HG03097 (cell line): ENCODE measurements at regions not wholly inside any gene's neighbourhood (a gene's known extent, or its start where the extent isn't known, plus 50 kb on each side); places are given as distances from the start of the nearest gene placed in this dataset.
A peak's percentile ranks its signal among the peaks of the same experiment; 100 is the strongest.

ENCODE experiments used
- ATAC-seq: cut with Tn5 transposase; IDR thresholded peaks from one replicate; pipeline ENCODE4 v1.9.1; 2021; ENCODE audit not compliant: unreplicated experiment, low FRiP score

DNA sequence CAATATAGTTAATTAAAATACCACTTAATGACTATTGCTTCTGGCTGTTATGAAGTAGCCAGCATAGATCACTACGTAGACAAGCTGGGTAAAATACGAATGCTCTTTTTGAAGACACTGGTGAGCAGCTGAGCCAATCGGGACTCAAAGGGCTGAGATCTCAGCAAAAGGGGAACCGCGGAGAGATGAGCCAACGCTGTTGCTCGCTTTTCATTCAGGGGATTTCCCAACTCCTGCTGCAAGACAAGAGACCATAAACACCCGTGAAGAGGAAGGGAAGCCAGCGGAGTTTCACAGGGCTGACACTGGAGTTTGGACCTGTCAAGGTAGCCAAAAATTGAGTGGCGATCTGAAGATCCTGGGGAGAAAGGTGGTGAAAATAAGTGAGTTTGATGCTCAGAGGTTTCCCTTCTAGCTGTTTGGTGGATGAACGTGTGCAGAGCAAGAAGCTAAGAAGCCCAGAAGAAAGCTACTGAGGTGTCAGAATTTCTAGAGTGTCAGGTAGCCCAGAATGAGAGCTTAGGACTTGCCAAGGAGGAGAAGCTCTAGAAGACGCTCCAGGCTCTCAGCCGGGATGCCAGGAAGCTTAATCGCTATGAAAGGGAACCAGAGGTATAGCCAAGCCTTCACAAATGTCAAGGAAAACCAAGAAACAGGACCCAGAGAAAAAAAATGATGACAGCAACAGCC, 79.6 kb upstream of the RNU6ATAC start:
- no peak for ATAC-seq

DNA sequence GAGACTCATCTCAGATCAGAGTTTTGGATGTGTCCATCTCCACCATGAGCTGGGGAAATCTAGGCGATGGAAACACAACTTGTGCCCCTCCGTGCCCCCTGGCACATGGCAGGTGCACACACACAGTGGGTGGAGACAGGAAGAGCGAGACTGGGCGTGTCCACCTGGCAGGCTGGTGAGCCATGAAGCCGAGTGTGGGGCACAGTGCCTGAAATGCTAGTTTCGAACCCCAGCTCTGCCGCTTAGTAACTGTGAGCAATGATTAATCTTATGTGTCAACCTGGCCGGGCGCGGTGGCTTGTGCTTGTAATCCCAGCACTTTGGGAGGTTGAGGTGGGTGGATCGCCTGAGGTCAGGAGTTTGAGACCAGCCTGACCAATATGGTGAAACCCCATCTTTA, 80.8 kb upstream of the RNU6ATAC start:
- no peak for ATAC-seq

DNA sequence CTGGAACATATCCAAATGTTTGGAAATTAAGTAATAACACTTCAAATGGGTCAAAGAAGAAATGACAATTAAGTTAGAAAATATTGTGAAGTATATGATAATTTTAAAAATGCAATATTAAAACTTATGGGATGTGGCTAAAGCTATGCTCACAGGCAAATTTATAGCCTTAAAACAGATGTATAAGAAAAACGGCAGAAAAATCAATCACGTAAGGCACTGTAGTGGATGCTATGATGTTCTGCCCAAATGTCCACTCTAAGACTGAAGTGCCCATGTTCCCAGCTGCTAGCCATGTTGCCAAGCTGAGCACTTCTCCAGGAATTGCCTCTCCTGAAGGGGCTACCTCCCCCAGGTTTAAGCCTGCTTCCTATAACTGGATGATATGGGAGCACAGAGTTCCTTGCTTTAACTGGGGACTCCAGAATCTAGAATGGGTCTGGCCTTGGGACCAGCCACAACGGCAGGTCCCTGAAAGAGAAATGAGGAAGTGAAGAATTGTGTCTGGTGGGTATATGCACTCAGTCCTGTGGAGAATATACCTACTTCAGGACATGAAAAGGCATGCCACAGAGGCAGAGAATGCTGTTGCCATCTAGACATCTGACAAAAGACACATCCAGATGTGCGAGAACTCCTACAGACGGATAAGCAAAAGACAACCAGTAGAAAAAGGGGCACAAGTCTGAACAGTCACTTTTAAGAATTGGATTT, 78.2 kb upstream of the RXRA start:
- no peak for ATAC-seq

DNA sequence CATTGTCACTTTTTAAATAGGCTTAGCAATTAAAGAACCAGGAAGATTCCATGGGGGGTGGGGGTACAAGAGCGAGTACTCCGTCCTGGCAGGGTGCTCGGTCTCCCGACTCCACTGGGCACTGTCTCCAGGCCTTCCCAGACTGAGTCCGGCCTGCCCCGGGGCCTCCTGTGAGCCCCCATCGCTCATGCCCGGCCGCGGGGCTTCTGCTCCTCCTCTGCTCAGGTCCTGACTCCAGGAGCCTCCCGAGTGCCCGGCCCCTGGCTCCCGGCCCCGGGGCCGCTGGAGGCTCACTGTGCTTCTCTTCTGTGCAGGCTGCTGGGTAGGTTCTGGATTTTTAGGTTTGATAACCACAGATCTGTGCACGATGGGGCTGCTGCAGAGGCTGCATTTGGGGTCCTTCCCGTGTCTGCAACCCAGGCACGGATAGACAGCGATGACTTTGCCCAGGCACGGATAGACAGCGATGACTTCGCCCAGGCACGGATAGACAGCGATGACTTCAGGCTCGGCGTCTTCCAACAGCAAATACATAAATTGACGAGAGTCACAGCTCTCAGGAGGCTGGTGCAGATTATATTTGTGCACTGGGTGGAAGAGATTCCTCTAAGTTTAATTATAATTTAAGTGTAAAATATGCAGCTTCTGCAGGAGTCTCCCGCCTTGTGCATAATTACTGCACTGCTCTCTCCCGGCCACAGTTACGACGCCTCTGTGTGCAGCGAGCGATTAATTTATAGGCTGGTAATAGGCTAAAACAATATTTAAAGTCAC, 74.8 kb upstream of the RXRA start:
- ATAC-seq, result no peak

DNA sequence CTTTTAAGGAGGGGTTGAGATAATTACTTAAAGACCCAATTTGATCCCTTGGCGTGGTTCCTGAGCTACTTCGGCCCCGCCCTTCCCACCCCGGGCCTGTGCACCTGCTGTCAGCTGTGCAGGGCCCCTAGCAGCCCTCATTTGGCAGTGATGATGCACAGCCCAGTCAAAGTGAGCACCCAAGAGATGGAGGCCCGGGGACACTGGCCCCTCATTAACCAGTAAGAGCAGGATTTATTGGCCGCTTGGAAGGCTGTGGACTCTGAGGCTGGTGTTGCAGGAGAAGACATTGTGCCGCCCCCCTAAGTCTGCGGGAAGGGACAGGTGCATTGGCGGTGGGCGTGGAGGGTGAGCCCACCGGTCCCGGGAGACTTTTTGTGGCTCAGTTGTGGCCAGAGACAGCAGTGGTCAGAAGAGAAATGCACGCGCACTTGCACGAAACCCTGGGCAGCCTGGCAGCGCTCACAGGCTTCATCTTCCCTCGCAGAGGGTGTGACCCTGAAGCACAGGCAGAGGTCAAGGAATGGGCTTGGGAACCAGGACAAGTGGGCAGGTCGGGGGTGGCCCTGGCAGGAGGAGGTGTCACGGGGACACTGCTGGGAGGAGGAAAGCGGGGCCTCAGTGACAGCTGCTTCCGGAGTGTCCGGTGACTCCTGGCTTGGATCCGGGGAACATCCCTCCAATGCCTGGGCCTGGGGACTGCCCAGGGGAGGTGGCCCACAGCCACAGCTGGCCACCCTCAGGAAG, 74.0 kb upstream of the RXRA start:
- ATAC-seq, result no peak

DNA sequence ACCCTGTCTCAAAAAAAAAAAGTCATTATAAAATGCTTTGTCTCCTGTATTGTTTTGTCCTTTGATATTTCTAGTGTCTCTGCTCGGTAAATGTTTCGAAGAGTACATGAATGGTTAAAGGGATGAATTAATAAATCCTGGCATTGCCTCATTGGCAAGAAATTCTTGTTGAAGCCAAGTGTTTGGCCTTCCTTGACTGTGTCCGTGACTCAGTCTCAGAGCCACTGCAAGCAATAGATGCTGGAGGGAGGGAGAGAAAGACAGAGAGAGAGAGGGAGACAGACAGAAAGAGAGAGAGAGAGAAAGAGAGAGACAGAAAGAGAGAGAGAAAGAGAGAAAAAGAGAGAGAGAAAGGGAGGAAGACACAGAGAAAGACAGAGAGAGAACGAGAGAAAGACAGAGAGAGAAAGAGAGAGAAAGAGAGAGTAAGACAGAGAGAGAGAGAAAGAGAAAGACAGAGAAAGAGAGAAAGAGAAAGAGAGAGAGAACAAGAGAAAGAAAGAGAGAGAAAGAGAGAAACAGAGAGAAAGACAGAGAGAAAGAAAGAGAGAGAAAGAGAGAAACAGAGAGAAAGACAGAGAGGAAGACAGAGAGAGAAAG, 72.5 kb upstream of the RXRA start:
- ATAC-seq, result no peak

DNA sequence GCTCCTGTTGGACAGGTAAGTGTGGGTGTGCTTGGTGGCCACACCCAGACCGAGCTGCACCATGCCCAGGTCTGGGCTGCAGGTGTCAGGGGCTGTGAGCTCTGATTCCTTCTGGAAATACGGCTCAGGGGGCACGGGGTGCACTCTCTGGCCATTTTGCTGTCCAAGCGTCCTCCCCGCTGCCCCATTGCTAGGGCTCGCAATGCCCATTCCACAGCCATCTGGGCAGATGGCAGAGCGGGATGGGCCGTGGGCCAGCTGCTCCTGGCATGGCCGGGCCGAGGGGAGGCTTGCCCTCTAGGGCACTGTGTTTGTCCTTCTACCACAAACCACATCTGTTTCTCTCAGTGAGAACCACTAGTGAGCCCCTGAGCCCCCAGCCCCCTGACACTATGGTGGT, 67.9 kb upstream of the RXRA start:
- ATAC-seq, result no peak

DNA sequence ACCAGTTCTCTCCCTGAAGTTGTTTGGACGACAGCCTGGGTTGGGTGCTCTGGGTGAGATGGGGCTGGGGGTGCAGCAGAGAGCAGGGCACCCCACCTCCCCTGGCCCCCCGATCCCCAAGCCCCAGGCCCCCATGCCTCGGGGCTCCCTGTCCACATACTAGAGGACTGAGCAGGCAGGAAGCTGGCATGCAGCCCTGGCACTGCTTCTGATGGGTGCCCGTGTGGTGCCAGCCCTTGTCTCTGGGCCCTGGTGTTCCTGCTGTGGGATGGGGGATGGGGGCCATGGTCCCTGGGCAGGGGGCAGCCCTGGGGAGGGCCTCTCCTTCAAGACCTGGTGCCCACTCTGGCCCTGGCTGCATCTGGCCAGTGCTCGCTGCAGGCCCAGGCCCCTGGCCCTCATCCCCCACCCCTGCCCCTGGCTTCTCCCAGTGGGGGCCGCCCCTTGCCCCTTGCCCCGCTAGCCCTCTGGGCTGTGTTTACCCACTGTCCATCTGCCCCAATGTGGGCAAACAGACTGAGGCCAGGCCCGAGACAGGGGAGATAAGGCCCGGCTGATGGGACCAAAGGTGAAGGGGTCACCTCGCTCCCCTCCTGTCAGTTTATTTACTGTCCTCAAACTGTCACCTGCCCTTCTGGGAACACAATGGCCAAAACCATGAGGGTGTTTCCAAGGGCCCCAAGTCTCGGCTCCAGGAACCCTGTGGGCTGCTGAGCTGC, 67.3 kb upstream of the RXRA start:
- ATAC-seq, result no peak

DNA sequence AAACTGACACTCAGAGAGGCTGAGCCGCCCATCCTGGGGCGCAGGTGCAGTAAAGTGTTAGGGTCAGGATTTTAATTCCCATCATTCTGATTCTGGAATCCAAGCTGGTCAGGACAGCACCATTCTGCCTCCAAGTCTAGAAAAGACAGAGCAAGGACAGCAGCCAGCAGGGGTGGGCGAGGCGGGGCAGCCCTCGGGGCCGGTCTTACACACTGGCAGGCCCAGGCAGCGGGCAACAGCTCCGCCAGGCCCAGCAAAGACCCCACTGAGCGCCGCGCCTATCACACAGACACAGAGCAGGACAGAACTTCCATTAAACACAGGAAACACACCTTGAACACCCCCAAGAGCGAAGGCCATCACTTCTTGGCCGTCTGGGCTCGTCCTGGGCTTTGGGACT, 66.5 kb upstream of the RXRA start:
- ATAC-seq, result no peak

DNA sequence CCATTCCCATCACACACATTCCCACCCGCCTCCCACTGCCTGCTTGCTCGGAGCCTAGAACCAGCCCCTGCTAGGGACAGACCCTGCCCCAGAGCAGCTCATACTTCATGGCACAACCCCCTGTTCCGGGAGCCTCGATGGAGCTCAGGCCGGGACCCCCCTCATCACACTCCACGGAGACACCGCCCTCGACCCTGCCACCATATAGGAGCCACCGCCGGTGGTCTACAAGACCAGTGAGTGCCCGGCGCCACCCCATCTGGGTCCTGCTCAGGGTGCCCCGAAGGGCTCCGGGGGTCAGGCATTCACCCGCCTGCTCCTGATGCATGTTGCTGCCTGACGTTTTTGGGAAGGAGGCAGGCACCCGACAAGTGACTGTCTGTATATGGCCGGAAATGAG, 65.5 kb upstream of the RXRA start:
- ATAC-seq, result no peak

DNA sequence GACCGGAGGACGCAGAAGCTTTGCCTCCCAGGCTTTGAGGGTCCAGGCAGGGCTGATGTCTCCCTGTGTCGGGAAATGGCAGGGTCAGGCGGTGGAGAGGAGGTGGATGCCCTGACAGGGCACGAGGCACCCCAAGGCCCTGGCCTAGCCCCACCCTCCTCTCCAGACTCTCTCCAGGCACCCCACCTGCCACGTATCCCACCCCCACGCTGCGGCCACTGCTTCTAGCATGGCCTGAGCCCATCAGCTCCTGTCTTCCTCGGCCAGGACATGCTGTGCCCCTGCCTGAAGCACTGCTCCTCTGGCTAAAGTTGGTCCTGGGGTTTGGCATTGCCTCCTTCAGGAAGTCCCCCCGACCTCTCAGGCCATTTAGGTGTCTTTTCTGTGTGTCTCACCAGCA, 64.2 kb upstream of the RXRA start:
- ATAC-seq, result no peak

DNA sequence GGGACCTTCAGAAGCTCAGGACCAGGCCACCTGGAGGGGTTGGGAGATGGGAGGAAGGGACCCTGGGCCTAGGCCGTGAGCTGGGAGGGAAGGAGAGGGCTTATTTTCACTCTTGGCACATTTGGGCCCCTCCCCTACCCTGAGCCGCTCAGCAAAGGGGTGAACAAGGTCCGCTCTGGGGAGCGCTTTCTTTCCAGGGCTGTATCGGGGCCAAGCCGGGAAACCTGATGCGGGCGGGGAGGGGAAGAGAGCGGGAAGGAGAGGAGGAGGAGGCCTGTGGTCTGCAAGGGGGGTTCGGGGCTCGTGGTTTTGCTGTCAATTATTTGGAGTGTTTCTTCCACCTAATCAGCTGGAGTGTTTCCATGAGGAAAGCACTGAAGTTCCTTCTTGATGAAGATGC, 62.7 kb upstream of the RXRA start:
- no peak for ATAC-seq

DNA sequence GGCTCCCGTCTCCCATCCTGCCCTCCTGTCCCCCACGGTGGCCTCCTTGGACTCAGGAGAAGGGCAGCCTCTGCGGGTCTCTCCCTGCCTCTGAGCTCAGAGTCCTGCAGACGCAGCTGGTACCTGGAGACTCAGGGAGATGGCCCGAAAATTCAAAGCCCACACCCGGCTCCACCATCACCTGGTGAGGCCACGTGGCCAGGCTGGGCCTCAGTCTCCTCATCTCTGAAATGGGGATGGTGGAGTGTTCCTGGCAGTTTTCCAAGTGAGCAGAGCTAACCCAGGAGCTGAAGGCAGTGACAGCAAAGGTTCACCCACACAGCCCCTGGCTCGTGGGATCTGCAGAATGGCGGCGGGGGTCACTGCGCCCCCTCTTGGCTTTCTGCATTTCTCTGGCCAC, 62.1 kb upstream of the RXRA start:
- no peak for ATAC-seq

DNA sequence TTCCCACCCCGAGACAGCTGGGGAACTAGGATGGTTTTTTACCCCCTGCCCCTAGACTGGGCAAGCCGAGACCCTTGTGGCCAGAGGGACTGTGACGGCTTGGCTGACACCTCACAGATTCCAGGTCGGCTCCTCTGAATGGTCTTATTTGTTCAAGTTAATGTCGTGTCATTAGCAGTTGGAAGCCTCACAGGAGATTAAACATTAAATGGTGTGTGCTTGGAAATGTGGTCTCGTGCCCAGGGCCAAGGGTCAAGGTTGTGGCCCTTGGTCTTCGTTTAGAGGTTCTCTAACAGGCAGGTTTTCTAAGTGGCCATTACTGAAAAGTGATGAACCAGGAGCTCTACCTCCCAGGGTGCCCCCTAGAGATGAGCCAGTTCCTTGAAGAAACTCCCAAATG, 61.2 kb upstream of the RXRA start:
- no peak for ATAC-seq

DNA sequence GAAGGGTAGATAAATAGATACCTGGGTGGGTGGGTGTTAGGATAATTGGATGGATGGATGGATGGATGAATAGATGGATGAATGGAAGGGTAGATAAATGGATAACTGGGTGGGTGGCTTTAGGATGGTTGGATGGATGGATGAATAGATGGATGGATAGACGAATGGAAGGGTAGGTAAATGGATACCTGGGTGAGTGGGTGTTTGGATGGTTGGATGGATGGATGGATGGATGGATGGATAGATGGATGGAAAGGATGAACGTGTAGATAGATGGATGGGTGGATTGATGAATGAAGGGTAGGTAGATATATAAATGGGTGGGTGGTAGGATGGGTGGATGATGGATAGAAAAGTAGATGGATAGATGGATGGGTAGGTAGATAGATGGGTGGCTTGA, 59.8 kb upstream of the RXRA start:
- ATAC-seq, result no peak

DNA sequence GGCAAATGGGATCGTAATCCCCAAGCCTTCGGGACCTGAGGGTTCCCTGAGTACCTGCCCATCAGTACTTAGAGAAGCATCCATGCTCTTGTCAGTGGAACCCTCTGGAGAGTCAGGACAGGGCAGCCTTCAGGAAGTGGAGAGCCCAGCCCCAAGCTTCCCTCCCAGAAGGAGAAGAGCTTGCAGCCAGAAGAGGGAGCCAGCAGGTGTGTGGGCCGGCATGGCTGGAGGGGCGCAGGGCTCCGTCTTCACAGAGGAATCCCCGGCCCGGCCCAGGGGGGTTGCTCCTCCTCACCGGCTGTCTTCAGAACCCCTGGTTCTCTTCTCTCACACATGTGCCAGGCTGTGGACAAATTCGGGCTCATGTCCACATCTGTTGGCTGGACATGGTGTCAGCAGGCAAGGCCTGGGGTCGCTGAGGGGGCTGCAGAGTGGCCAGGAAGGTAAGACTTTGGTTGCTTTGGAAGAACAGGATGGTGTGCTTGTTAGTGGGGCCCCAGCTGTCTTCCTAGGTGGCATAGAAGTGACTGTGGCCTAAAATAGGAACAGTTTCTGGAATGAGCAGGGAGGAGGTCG, 58.9 kb upstream of the RXRA start:
- no peak for ATAC-seq

DNA sequence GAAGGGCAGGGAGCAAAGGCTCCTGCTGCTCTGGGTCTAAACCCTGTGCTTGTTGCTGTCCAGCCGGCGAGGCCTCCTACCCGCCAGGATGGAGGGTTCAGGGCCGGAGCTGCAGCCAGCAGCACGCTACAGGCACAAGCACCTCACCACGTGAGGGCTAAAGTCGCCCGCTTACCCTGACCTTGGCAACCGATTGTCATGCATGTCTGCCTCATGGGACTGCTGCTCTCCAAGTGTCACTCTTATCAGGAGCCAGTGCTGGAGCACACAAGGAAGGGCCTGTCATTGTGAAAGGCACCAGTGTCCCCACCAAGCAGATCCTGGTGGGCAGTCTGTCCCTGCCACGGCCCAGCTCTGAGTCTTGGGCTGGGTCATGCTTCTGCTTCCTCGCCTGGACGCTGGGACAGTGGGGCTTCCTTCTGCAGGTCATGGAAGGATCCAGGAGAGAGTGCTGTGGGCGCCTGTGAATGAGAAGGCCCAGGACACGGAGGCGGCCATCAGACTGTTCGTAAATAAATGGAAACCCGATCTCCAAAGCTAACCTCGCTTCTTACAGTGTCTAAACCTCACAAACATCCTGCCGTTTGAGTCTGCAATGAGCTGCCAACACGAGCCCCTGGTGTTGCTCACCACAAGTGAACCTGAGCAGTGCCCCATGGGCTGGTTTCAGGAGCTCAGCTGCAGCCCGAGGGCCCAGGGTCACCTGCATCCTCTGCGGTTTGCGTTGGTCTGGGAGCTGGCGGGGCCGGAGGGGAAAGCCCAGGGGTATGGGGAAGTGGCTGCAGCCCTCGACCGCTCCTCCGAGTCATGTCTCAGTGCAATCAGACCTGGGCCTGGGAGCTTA, 58.2 kb upstream of the RXRA start:
- ATAC-seq, result peak; percentile 72

DNA sequence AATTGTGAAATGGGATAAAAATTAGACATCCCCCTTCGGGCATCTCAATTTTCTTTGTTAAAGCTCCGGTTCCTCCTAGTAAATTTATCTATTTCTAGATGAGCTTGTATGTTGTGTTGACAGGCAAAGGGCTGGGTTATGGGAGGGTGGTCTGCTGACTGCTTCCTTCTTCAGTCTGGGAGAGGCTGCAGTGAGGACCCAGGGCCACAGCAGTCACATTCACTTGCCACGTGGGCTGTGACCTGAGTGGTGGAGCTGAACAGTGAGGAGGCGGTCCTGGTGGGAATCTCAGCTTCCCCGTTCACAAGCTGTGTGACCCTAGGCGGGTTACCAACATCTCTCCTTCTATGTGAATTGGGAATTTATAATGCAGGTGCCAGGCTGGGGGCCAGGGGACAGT, 57.5 kb upstream of the RXRA start:
- ATAC-seq, result no peak
